DMS53 treated with DMSO at 0.1 percent for 48 hours (cell line): ENCODE measurements at regions not wholly inside any gene's neighbourhood (a gene's known extent, or its start where the extent isn't known, plus 50 kb on each side); places are given as distances from the start of the nearest gene placed in this dataset.

Source experiments
- DNase-seq: peaks from one replicate; lab custom pipeline; 2025; ENCODE audit not compliant: unreplicated experiment; lab: John Stamatoyannopoulos, UW

DNA sequence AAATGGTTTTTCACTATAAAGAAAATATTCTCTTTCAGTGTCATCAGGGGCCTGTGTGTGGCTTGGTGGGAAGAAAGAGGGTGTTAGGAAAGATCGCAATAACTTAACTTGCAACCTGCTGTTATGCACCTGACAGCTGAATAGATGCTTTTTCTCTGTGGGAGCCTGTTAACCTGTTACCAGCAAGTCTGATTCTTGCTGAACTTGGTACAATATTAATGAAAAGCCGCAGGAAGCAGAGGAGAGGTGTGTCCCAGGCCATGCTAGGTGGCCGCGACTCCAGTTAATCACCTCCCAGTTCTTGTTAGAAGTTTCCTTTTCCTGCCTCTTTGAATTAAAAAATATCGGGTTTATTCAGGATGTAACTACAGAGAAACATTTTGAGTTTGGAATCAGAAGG, 494.8 kb upstream of the AGA start:
- no peak for DNase-seq

- DNase-seq: no peak
Observed at GRCh38 chr4:177938226-177938625, 496.0 kb upstream of the AGA start.

GRCh38 chr4:177945268-177945667, 503.0 kb upstream of the AGA start:
- no peak for DNase-seq

DNA sequence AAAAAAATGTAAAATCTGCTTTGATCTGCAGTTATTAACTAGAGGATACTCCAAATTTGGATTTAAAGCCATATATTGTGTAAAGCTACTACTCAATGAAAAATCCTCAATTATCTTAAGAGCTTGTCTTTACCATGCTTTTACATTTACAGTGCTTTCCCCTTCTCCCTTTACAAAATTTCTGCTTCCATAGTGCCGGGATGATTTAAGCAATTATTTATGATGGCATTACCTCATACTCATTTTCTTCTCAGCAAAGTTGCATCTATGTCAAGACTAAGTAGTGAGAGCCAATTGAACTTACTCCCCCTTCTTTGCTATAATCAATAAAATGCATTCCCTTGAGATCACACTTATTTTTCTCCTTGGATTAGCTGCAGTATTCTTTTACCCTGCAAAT, 505.4 kb upstream of the AGA start:
- no peak for DNase-seq

DNA sequence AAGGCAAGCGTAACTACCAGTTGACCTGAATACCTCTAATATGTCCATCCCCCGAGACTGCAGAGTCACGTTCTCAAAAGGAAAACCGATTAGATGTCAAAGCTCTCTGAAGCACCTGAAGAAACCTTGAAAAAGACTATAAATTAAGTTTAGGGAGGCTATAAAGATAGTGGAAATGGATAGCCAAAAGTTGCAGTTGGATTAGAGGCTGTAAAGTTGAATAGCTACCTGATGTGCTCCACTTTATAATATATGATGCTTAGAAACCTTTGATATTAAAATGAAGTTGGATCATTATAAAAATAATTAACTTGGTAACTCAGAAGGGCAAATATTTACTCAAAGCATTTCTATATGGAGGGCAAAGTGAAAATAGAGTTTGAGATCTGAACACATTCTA, 506.6 kb upstream of the AGA start:
- DNase-seq: no peak

DNA sequence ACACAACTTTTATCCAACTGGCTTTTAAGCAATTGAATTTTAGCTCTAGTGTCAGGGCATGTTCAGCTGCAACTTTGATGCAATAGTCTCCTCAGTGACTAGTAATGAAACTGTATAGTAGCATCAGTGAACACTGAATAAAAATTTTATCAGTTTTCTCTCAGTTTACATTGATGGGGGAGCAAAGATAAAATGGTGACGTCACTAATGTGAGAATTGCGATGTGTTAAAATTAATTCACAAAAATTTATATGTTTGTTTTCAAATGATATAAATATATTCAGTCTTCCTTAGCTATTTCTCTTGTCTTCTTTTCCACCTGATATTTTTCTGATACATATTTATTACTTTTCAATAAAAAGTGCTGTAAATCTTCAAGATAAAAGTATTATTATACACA, 508.8 kb upstream of the AGA start:
- DNase-seq: no peak

DNA sequence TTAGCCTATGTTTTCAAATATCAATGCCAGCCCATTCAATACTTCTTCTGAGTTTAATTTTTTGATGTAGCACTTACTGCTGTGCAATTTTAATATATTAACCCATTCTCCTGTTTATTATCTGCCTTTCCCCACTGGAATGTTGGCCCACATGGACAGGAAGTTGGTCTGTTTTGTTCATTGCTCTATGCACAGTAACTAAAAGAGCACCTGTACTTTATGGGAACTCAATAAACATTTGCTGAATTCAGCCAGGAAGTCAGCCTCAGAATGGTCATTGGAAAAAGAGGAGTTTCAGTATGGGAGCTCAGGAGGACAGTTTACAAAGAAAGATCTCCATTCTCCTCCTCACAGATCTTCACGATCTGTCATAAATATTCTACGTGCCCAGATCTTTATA, 510.5 kb upstream of the AGA start:
- DNase-seq: no peak

GRCh38 chr4:177957596-177958360, 515.5 kb upstream of the AGA start:
- DNase-seq: no peak

DNA sequence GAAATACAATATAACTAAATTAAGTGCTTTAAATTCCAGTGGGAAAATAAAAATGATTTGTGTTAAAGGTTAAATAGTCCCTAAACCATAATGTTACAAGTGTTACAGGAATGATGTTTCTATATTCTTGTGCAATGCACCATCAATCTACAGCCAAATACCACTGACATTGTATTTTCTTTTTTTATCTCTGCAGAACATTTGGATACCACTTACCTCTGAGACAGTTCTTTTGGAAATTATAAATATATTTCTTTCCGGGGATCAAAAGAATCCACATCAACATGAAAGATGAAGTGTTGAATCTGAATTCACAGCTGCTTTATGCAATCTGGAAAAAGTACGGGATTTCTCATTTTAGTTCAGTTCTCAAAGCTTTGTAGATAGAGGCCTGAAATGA, 518.3 kb upstream of the AGA start:
- no peak for DNase-seq

- DNase-seq: no peak
Observed at GRCh38 chr4:177961761-177962380, 519.6 kb upstream of the AGA start.

- no peak for DNase-seq
Observed at GRCh38 chr4:177964061-177964460, 521.8 kb upstream of the AGA start.

DNA sequence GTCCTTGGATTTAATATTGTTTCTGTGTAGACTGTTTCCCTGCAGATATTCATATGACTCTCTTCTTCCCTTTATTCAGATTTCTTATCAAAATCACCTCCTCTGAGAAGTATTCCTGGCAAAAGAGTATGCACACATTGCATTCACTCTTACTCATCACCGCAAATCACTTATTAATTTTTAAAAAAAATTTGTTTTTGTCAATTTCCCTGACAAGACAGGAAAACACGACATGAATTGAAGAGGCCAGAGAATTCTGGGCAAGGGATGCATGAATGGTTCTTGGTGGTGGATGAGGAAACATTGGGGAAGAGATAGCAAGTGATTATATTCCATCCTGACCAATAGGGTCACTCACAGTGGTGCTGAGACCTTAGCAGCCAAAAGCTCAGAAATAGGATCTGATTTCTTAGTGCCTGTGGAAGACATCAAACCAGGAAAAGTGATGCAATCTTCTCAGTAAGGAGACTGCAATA, 522.5 kb upstream of the AGA start:
- no peak for DNase-seq

DNA sequence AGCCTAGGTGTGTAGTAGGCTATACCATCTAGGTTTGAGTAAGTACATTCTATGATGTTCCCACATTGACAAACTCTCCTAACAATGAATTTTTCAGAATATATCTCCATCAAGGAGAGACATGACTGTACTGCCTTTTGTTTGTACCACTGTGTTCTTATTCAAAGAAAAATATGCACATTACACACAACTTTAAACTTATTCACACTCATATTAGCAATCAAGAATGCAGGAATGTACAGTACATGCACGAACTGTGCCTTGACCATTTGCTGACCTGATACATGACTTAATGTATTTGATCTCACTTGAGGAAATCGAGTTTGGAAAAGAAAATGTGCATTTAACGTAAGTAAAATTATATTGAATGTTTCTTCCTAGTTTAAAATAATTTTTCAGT, 525.1 kb upstream of the AGA start:
- DNase-seq: no peak

DNA sequence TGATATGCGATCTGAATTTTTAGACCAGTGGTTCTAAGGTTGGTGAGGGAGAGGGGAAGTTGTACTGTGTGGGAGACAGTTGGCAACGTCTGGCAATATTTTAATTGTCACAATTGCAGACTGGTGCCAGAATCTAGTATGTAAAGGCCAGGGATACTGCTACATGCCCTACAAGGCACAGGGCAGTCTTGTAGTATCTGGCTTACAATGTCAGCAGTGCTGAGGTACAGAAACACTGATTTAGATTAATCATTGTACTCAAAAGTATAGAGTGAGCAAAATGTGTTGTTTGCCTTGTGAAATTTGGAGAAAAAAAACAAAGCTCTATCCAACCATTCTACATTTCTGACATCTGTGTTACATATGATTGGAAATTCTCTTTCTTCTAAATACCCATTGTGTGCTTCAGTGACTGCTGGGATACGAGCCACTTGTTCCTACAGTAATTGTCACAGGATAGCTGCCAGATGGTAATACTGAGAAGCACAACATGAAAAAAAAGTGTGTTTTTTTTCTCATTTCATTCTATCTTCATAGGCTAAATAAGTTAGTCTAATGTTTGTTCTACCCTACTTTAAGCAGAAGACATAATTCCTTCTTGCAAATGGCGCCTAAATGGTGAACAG, 526.7 kb upstream of the AGA start:
- DNase-seq: no peak

DNA sequence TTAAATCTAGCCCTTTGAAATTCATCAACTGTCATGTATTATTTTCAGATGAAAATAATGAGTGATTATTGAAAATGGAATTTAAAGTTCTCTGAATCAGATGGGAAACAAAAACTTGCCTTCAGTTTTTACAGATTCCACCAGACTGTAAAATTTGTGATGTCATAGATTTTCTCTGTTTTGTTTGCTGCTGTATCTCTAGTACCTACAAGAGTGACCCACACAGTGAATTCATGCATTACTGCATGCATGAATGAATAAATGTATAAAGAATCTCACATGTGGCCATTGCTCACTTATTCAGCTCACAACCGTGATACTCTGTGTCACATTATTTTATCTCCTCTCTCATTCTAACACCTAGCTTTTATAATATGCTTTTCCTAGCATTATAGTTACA, 532.2 kb upstream of the AGA start:
- DNase-seq: no peak

- no peak for DNase-seq
Observed at GRCh38 chr4:177975315-177975987, 533.2 kb upstream of the AGA start.

GRCh38 chr4:177986236-177986635, 544.0 kb upstream of the AGA start:
- DNase-seq: no peak

DNA sequence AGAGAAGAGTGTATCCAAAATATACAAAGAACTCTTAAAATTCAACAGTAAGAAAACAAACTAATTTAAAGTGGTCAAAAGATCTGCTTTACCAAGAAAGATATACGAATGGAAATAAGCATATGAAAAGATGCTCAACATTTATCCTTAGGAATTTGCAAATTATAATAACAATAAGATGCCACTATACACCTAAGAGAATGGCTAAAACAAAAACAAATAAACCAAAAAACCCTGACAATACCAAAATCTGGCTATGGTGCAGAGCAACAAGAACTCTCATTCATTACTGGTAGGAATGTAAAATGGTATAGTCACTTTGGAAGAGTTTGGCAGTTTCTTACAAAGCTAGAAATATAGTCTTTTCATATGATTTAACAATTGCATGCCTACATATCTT, 545.7 kb upstream of the AGA start:
- no peak for DNase-seq

DNA sequence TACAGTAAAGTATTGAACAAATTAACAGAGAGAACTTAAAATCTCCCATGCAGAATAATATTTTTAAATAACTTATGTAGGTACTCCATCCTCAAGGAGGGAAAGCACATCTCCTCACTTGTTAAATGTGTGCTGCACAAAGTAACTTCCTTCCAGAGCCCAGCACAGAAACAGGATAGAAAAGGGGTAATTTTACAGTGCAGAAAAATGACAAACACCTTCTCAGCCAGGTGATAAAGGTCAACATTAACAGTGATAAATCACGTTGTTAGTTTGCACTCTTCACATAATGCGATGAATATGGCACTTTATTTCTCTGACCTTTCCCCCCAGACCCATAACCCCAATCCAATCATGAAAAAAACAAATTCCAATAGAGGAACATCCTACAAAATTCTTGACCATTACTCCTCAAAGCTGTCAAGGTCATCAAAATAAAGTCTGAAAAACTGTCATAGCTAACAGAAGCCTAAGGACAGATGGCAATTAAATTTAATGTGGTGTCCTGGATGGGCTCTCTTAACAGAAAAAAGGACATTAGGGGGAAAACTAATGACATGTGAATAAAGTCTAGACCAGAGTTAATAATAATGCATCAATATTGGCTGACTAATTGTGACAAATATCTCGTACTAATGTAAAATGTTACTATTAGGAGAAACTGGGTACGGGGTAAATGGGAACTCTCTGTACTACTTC, 547.4 kb upstream of the AGA start:
- DNase-seq: no peak

GRCh38 chr4:178003098-178003657, 560.9 kb upstream of the AGA start:
- DNase-seq: no peak

DNA sequence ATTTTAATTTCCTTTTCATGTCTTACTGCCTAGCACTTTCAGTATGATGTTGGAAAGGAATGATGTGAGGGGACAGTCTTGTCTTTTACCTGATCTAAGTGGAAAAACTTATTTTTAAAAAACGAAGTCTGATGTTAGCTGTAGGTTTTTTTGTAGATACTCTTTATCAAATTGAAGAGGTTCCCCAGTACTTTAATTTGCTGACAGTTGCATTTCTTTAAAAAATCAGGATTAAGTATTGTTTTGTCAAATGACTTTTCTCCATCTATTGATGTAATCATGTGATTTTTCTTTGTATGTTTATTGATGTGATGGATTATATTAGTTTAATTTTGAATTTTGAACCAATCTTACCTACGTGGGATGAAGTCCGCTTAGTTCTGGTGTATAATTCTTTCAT, 568.4 kb upstream of the AGA start:
- no peak for DNase-seq
